Choroid plexus epithelial cell (primary cell): ENCODE measurements at regions not wholly inside any gene's neighbourhood (a gene's known extent, or its start where the extent isn't known, plus 50 kb on each side); places are given as distances from the start of the nearest gene placed in this dataset.
"Not testable (repeated sequence)": the region's sequence is repeated elsewhere in the genome, so short reads cannot be mapped to it uniquely, and the experiment has no call there.

Source experiments
- DNase-seq: peaks from one replicate; pipeline ENCODE4 v3.0.0-alpha.2; 2010; ENCODE audit warnings: low read depth
- H3K4me3 ChIP-seq: 2 replicates; pipeline ENCODE4 v1.5.1; 2011; ENCODE audit warnings: low read depth, mild to moderate bottlenecking, control low read depth, low read length, moderate library complexity
- CTCF ChIP-seq: conservative IDR thresholded peaks from 2 replicates; pipeline ENCODE4 v1.5.1; 2011; ENCODE audit warnings: low read depth, mild to moderate bottlenecking, control low read depth, inconsistent platforms, low read length, moderate library complexity

GRCh38 chr20:52425701-52426100 lies 234.1 kb upstream of the ZFP64 start:
- H3K4me3 ChIP-seq, result no peak overlapping the region
- DNase-seq, result no peak
- no peak for TF ChIP-seq CTCF

GRCh38 chr20:52425253-52425652 lies 233.7 kb upstream of the ZFP64 start:
- H3K4me3 ChIP-seq, result no peak overlapping the region
- TF ChIP-seq CTCF, result peak; percentile 7
- DNase-seq, result peak; percentile 32

DNA sequence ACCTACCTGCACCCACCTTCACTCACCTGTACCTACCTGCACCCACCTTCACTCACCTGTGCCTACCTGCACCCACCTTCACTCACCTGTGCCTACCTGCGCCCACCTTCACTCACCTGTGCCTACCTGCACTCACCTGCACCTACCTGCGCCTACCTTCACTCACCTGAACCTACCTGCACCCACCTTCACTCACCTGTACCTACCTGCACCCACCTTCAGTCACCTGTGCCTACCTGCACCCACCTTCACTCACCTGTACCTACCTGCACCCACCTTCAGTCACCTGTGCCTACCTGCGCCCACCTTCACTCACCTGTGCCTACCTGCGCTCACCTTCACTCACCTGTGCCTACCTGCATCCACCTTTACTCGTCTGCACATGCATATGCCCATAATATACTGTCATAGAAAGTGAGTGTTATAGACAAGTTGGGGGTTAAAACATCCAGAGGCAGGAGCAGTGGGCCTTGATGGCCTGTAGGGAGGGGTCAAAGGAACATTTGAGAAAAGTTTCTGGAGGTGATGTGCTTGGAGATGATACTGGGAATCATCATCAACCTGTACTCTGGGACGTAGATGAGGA lies 232.9 kb upstream of the ZFP64 start:
- DNase-seq, result not testable (repeated sequence)

GRCh38 chr20:52423536-52424140 lies 232.1 kb upstream of the ZFP64 start:
- H3K4me3 ChIP-seq, result not testable (repeated sequence)

More for the DNA sequence above, 232.9 kb upstream of the ZFP64 start:
- H3K4me3 ChIP-seq, result not testable (repeated sequence)

DNA sequence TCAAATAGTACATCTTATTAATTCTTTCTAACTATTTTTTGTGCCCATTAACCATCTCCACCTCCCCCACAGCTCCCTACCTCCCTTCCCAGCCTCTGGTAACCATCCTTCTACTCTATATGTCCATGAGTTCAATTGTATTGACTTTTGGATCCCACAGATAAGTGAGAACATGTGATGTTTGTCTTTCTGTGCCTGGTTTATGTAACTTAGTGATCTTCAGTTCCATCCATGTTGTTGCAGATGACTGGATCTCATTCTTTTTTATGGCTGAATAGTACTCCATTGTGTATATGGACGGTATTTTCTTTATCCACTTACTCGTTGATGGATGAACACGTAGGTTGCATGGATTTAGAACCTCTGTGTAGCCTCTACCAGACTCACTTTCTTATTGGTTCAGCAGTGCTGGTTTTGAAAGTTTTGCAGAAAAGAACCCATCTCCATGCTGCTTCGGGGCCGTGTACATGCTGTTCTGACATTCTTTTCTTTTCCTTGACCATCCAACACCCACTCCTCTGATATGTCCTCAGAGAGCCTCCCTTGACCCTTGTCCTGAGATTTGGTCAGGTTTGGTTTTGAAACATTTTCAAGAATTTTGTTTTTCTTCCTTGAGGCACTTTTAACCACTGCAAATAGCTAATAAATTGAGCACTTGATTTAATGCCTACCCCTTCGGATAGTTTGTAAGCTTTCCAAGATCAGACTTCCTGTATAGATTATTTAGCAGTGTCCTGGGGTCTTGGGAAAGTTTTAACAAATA lies 231.2 kb upstream of the ZFP64 start:
- no peak for DNase-seq
- TF ChIP-seq CTCF, result no peak

More at GRCh38 chr20:52423536-52424140, 232.1 kb upstream of the ZFP64 start:
- DNase-seq, result not testable (repeated sequence)

DNA sequence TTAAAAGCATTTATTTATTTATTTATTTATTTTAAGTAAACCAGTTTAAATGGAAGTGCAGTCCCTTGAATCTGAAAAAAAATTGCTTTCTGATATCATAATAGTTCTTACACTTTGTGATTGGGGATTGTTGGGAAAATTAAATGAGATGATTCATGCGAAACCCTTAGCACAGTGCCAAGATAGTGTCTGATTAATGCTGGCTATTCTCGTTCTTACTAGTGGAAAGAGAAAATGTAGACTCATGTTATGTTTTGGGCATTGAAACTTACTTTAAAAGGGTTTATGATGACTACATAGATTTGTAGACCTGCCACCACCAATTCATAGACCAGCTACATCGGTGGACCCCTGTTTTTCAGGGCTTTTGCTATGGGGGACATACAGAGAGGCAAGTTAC lies 229.2 kb upstream of the ZFP64 start:
- TF ChIP-seq CTCF, result no peak
- no peak overlapping the region for H3K4me3 ChIP-seq
- DNase-seq, result no peak

More for the DNA sequence above, 231.2 kb upstream of the ZFP64 start:
- no peak overlapping the region for H3K4me3 ChIP-seq

DNA sequence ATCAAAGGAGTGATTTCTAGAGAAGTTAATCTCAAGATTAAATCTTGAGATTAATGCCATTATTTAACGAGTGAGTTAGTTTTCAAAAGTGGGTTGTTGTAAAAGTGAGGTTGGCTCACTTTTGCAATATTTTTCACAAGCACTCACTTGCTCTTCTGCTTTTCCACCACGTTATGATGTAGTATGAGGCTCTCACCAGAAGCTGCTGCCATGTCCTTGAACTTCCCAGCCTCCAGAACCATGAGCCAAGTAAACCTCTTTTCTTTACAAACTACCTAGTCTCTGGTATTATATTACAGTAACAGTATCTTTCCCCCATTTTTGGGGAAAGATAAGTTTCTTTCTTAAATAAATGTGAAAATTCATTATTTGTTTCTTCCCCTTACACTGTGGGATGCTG lies 227.6 kb upstream of the ZFP64 start:
- H3K4me3 ChIP-seq, result no peak overlapping the region
- no peak for TF ChIP-seq CTCF
- DNase-seq, result no peak

DNA sequence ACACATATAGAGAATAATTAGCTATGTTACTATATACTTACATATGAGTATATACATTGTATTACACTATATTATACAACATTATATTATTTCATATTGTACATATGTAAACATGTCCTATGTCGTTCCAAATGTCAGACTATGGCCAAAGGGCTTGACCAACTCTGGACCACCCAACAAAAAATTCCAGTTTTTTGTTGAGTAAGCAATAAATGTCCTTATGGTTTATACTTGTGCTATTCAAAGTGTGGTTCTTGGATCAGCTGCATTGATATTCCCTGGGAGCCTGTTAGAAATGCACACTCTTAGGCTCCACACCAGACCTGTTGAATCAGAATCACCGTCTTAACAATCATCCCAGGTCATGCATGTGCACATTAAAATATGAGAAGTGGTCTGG lies 225.4 kb upstream of the ZFP64 start:
- no peak overlapping the region for H3K4me3 ChIP-seq
- no peak for DNase-seq
- TF ChIP-seq CTCF, result no peak
